ENCODE measurements at regions not wholly inside any gene's neighbourhood (a gene's known extent, or its start where the extent isn't known, plus 50 kb on each side); places are given as distances from the start of the nearest gene placed in this dataset.
A peak's percentile ranks its signal among the peaks of the same experiment; 100 is the strongest.

DNA sequence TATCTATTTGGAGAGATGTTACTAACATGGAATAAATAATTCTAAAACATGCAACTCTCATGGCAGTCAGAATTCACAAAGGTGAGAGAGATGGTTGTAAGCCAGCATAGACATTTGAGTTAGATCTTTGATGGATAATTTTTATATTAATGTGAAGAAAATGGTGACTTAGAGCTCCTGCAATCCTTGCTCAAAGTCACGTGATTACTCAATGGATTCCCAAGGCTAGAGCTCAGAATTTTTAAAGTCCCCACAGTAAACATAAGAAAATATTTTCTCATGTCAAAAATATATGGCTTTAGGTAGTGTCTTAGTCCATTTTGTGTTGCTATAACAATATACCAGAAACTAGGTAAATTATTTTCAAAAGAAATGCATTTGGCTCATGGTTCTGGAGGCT, 281.5 kb upstream of the PRKD1 start:
- POLR2A ChIA-PET, result no interaction called here
- Mint-ChIP-seq H3K36me3 (ENCODE audit: low read depth) (no peaks in the 10 kb centered on the region), H3K9me3 (ENCODE audit: low read depth) (no peaks in the 10 kb centered on the region), H3K27ac (no peak overlapping the region), H3K4me1 (no peaks in the 10 kb centered on the region), H3K4me3 (no peak overlapping the region), H3K27me3 (no peaks in the 10 kb centered on the region)
- CTCF ChIA-PET, result interaction anchor here (1.0 kb wide), 2 partner anchors 31 to 62 kb away, joined by 3 to 6 read pairs; no protein-coding TSS in a partner anchor
- DNase-seq, result no peak
- intact Hi-C loops (cut with DNase I, micrococcal nuclease), result no loop called here
- no peak for ATAC-seq

DNA sequence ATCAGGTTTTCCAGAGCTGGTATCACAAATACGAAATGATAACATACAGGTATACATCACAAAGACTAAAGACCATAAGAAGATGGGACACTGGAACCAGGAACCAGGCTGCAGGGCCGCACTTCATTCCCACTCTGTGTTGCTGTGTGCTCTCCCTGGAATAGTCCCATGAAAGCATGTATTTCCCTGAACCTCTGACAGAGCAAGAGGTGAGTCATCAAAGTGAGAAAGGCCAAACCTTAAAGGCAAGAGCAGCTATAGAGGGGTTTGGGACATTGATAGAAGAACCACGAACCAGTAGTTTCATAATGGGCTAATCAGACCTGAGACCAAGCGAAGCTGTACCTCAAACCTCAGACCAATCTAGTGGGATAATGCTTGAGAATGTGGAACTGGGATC, 283.0 kb upstream of the PRKD1 start:
- Mint-ChIP-seq H3K4me3 (no peak overlapping the region), H3K9me3 (ENCODE audit: low read depth) (no peaks in the 10 kb centered on the region), H3K27me3 (no peaks in the 10 kb centered on the region), H3K27ac (no peak overlapping the region), H3K4me1 (no peaks in the 10 kb centered on the region), H3K36me3 (ENCODE audit: low read depth) (no peaks in the 10 kb centered on the region)
- ChIA-PET CTCF (no interaction called here), POLR2A (no interaction called here)
- ATAC-seq (no peak), DNase-seq (no peak)
- intact Hi-C loops (cut with DNase I, micrococcal nuclease), result loop anchor here in 1 of 2 experiments (5.0 kb wide), 1 partner anchor 1453 kb away; no protein-coding TSS in a partner anchor

DNA sequence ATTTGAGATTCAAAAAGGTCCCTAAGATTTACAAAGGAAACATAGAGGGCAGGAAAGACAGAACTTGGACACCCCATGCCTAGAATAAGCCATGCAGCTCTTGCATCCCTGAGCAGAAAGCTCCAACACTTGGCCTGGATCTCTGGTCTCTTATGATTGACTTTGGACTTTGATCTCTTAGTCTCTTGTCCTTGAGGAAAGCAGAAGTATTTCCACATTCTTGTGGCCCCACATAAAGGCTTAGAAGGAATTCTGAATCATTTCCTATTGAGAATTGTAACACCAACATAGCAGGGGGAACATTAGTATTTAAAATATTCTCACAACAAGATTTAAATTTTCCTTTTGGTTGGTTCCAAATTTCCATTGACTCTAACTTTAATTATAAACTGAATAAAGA, 283.7 kb upstream of the PRKD1 start:
- H3K27me3 Mint-ChIP-seq, result no peaks in the 10 kb centered on the region
- H3K36me3 Mint-ChIP-seq (ENCODE audit: low read depth), result no peaks in the 10 kb centered on the region
- no peak for ATAC-seq
- no peak overlapping the region for H3K4me3 Mint-ChIP-seq
- H3K27ac Mint-ChIP-seq, result no peak overlapping the region
- no peak for DNase-seq
- CTCF ChIA-PET, result no interaction called here
- H3K4me1 Mint-ChIP-seq, result no peaks in the 10 kb centered on the region
- no peaks in the 10 kb centered on the region for H3K9me3 Mint-ChIP-seq (ENCODE audit: low read depth)
- intact Hi-C loops (cut with DNase I, micrococcal nuclease), result loop anchor here in 1 of 2 experiments (5.0 kb wide), 1 partner anchor 1454 kb away; no protein-coding TSS in a partner anchor
- POLR2A ChIA-PET, result no interaction called here

DNA sequence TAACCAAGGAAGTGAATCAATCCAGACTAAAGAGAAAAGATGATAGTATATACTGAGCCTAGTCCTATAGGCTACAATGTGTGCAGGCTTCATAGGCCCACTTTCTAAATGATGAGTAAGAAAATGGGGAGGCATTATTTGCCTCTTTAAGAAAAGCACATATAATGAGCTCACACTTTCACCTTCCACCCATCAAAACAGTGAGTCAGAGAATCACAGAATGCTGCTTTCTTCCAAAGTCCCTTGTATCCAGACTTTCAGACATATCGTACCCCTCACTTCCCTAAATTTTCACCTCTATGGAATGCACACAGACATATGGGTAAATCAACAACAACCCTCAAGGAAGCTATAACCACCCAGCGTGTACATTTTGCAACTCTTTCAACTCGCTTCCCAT, 286.4 kb upstream of the PRKD1 start:
- ChIA-PET POLR2A (no interaction called here), CTCF (interaction anchor here (0.6 to 2.0 kb wide), 6 partner anchors 9 to 1471 kb away, joined by 3 to 5 read pairs (median 3); no protein-coding TSS in a partner anchor)
- DNase-seq, result no peak
- H3K27ac Mint-ChIP-seq, result no peak overlapping the region
- no peak overlapping the region for H3K4me3 Mint-ChIP-seq
- H3K9me3 Mint-ChIP-seq (ENCODE audit: low read depth), result no peaks in the 10 kb centered on the region
- no peaks in the 10 kb centered on the region for H3K36me3 Mint-ChIP-seq (ENCODE audit: low read depth)
- no peak for ATAC-seq
- no peaks in the 10 kb centered on the region for H3K4me1 Mint-ChIP-seq
- intact Hi-C loops (cut with DNase I, micrococcal nuclease), result loop anchor here (1.0 to 5.0 kb wide), 3 partner anchors 665 to 1460 kb away; no protein-coding TSS in a partner anchor
- no peaks in the 10 kb centered on the region for H3K27me3 Mint-ChIP-seq

- H3K4me3 Mint-ChIP-seq, result no peak overlapping the region
- H3K27ac Mint-ChIP-seq, result no peak overlapping the region
- H3K27me3 Mint-ChIP-seq, result no peaks in the 10 kb centered on the region
- intact Hi-C loops (cut with DNase I, micrococcal nuclease), result loop anchor here (1.0 to 5.0 kb wide), 3 partner anchors 665 to 1460 kb away; no protein-coding TSS in a partner anchor
- no peaks in the 10 kb centered on the region for H3K4me1 Mint-ChIP-seq
- peak; percentile 4 for DNase-seq
- CTCF ChIA-PET, result interaction anchor here (0.6 to 2.0 kb wide), 9 partner anchors 8 to 1471 kb away, joined by 3 to 5 read pairs (median 3); no protein-coding TSS in a partner anchor
- no peaks in the 10 kb centered on the region for H3K9me3 Mint-ChIP-seq (ENCODE audit: low read depth)
- no peaks in the 10 kb centered on the region for H3K36me3 Mint-ChIP-seq (ENCODE audit: low read depth)
- POLR2A ChIA-PET, result no interaction called here
- peak; percentile 33 for ATAC-seq
Measured at GRCh38 chr14:30214461-30215090, 286.9 kb upstream of the PRKD1 start.

DNA sequence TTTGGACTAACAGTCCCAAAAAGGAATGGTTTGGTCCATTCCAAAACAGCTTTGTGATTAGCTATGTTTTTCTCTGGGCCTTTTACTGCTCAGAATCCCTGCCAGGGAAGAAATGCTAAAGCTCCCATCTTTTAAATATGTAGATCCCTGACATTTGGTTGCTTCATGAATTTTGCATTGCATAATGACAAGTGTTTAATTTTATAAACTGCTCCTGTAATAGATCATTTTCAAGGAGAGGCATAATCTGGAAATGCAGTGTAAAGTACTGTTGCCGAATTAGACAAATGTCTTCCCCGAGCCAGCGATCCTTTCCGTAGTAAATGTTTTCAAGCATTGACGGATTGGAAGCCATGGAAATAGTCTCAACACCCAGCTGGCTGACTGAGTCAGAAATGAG, 291.3 kb upstream of the PRKD1 start:
- no peaks in the 10 kb centered on the region for H3K4me1 Mint-ChIP-seq
- ChIA-PET CTCF (no interaction called here), POLR2A (no interaction called here)
- no peaks in the 10 kb centered on the region for H3K36me3 Mint-ChIP-seq (ENCODE audit: low read depth)
- no peak for DNase-seq
- H3K4me3 Mint-ChIP-seq, result no peak overlapping the region
- no peaks in the 10 kb centered on the region for H3K9me3 Mint-ChIP-seq (ENCODE audit: low read depth)
- no peaks in the 10 kb centered on the region for H3K27me3 Mint-ChIP-seq
- ATAC-seq, result no peak
- H3K27ac Mint-ChIP-seq, result no peak overlapping the region
- intact Hi-C loops (cut with DNase I, micrococcal nuclease), result no loop called here

DNA sequence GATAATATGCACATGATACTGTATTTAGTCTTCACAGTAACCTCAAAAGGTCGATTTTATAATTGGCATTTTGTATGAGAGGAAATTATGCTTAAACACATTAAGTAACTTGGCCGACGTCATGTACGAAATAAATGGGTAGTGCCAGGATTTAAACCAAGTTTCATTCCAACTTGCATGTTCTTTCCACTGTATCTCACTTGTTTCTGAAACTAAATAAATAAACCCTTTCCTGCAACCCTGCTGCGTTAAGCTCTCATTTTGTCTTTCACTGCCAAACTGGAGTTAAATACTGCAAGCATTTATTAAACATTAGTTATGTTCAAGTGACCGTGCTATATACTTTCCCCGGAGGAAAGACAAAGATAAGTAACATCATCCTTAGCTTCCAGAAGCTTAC, 293.9 kb upstream of the PRKD1 start:
- Mint-ChIP-seq H3K4me1 (no peaks in the 10 kb centered on the region), H3K9me3 (ENCODE audit: low read depth) (no peaks in the 10 kb centered on the region), H3K27me3 (no peaks in the 10 kb centered on the region), H3K36me3 (ENCODE audit: low read depth) (no peaks in the 10 kb centered on the region), H3K27ac (no peak overlapping the region), H3K4me3 (no peak overlapping the region)
- DNase-seq, result no peak
- CTCF ChIA-PET, result no interaction called here
- intact Hi-C loops (cut with DNase I, micrococcal nuclease), result no loop called here
- no peak for ATAC-seq
- POLR2A ChIA-PET, result no interaction called here

- no peak overlapping the region for H3K27ac Mint-ChIP-seq
- H3K4me3 Mint-ChIP-seq, result no peak overlapping the region
- CTCF ChIA-PET, result interaction anchor here (1.6 kb wide), 1 partner anchor 10 kb away, joined by 5 read pairs; no protein-coding TSS in a partner anchor
- ATAC-seq (no peak), DNase-seq (no peak)
- no peaks in the 10 kb centered on the region for H3K9me3 Mint-ChIP-seq (ENCODE audit: low read depth)
- POLR2A ChIA-PET, result no interaction called here
- no peaks in the 10 kb centered on the region for H3K27me3 Mint-ChIP-seq
- intact Hi-C loops (cut with DNase I, micrococcal nuclease), result no loop called here
- H3K36me3 Mint-ChIP-seq (ENCODE audit: low read depth), result no peaks in the 10 kb centered on the region
- H3K4me1 Mint-ChIP-seq, result no peaks in the 10 kb centered on the region
Measured at GRCh38 chr14:30223385-30223785, 295.7 kb upstream of the PRKD1 start.

GRCh38 chr14:30223966-30224365, 296.3 kb upstream of the PRKD1 start:
- H3K36me3 Mint-ChIP-seq (ENCODE audit: low read depth), result no peaks in the 10 kb centered on the region
- ATAC-seq (no peak), DNase-seq (no peak)
- no peaks in the 10 kb centered on the region for H3K9me3 Mint-ChIP-seq (ENCODE audit: low read depth)
- POLR2A ChIA-PET, result no interaction called here
- H3K4me1 Mint-ChIP-seq, result no peaks in the 10 kb centered on the region
- no peak overlapping the region for H3K27ac Mint-ChIP-seq
- intact Hi-C loops (cut with DNase I, micrococcal nuclease), result no loop called here
- no peaks in the 10 kb centered on the region for H3K27me3 Mint-ChIP-seq
- CTCF ChIA-PET, result interaction anchor here (0.6 kb wide), 1 partner anchor 99 kb away, joined by 3 read pairs; no protein-coding TSS in a partner anchor
- no peak overlapping the region for H3K4me3 Mint-ChIP-seq

- H3K9me3 Mint-ChIP-seq (ENCODE audit: low read depth), result no peaks in the 10 kb centered on the region
- H3K4me3 Mint-ChIP-seq, result no peak overlapping the region
- no peak for DNase-seq
- H3K36me3 Mint-ChIP-seq (ENCODE audit: low read depth), result no peaks in the 10 kb centered on the region
- CTCF ChIA-PET, result interaction anchor here (1.1 kb wide), 1 partner anchor 28 kb away, joined by 4 read pairs; no protein-coding TSS in a partner anchor
- POLR2A ChIA-PET, result no interaction called here
- H3K4me1 Mint-ChIP-seq, result no peaks in the 10 kb centered on the region
- H3K27ac Mint-ChIP-seq, result no peak overlapping the region
- intact Hi-C loops (cut with DNase I, micrococcal nuclease), result no loop called here
- H3K27me3 Mint-ChIP-seq, result no peaks in the 10 kb centered on the region
- ATAC-seq, result no peak
Measured at GRCh38 chr14:30225176-30225575, 297.5 kb upstream of the PRKD1 start.

- DNase-seq, result no peak
- CTCF ChIA-PET, result no interaction called here
- Mint-ChIP-seq H3K36me3 (ENCODE audit: low read depth) (no peaks in the 10 kb centered on the region), H3K9me3 (ENCODE audit: low read depth) (no peaks in the 10 kb centered on the region), H3K27ac (no peak overlapping the region), H3K4me3 (no peak overlapping the region), H3K4me1 (no peaks in the 10 kb centered on the region), H3K27me3 (no peaks in the 10 kb centered on the region)
- intact Hi-C loops (cut with DNase I, micrococcal nuclease), result no loop called here
- POLR2A ChIA-PET, result no interaction called here
- ATAC-seq, result no peak
Measured at GRCh38 chr14:30227436-30227835, 299.8 kb upstream of the PRKD1 start.

DNA sequence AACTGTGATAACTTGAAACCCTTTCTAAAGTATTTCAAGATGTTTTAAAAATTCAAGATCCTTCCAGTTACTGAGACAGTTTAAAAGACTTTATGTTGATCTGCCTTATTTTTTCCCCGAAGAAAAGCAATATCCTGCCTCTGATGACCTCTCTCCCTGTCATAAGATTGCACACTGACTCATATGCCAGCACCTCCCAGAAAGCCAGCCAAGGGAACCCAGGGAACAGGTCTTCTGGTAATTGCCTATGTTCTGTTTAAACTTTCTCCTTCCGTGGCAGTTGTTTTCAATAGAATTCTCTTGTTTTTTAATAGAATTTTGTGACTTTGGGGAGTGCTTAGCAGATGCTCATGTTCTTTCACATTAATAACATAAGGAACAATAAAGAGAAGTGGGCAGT, 300.2 kb upstream of the PRKD1 start:
- no peaks in the 10 kb centered on the region for H3K4me1 Mint-ChIP-seq
- H3K27ac Mint-ChIP-seq, result no peak overlapping the region
- ATAC-seq (no peak), DNase-seq (no peak)
- H3K4me3 Mint-ChIP-seq, result no peak overlapping the region
- H3K27me3 Mint-ChIP-seq, result no peaks in the 10 kb centered on the region
- H3K36me3 Mint-ChIP-seq (ENCODE audit: low read depth), result no peaks in the 10 kb centered on the region
- CTCF ChIA-PET, result no interaction called here
- POLR2A ChIA-PET, result no interaction called here
- no peaks in the 10 kb centered on the region for H3K9me3 Mint-ChIP-seq (ENCODE audit: low read depth)
- intact Hi-C loops (cut with DNase I, micrococcal nuclease), result no loop called here

Data from activated CD4-positive, alpha-beta T cell treated with anti-CD3 and anti-CD28 coated beads for 36 hours (primary cell).